ENCODE measurements at regions not wholly inside any gene's neighbourhood (a gene's known extent, or its start where the extent isn't known, plus 50 kb on each side); places are given as distances from the start of the nearest gene placed in this dataset.

GRCh38 chr4:117239434-117239833, 154.1 kb upstream of the TRAM1L1 start:
- TF ChIP-seq RFX5 (IDR thresholded peaks at IDR 0.05), result no peak
- no peak for TF ChIP-seq REST (IDR thresholded peaks at IDR 0.05)
- TF ChIP-seq ZFP36 (IDR thresholded peaks at IDR 0.05; ENCODE audit: borderline replicate concordance, partially characterized antibody), result no peak

All from A549 (cell line).